ENCODE measurements at regions not wholly inside any gene's neighbourhood (a gene's known extent, or its start where the extent isn't known, plus 50 kb on each side); places are given as distances from the start of the nearest gene placed in this dataset.

DNA sequence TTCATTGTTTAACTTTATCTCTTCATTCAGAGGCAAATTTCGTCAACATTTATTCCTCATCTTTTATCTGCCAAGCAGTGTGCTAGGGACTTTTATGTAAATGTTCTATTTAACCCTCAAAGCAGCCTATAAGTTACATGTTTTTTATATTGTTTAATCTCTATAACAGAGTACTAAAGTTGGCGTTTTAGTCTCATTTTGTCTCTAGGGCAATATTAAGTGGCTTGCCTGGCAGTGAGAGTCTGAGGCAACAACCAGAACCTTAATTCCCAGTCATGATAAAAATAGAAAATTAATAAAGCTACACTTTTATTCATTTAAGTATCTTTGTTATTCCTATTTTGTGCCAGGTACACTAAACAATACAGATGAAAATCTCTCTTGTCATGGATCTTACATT lies 994.3 kb upstream of the ADGRL2 start:
- H3K9me3 ChIP-seq: no peaks in the 10 kb centered on the region
- TF ChIP-seq, protein P1, sequence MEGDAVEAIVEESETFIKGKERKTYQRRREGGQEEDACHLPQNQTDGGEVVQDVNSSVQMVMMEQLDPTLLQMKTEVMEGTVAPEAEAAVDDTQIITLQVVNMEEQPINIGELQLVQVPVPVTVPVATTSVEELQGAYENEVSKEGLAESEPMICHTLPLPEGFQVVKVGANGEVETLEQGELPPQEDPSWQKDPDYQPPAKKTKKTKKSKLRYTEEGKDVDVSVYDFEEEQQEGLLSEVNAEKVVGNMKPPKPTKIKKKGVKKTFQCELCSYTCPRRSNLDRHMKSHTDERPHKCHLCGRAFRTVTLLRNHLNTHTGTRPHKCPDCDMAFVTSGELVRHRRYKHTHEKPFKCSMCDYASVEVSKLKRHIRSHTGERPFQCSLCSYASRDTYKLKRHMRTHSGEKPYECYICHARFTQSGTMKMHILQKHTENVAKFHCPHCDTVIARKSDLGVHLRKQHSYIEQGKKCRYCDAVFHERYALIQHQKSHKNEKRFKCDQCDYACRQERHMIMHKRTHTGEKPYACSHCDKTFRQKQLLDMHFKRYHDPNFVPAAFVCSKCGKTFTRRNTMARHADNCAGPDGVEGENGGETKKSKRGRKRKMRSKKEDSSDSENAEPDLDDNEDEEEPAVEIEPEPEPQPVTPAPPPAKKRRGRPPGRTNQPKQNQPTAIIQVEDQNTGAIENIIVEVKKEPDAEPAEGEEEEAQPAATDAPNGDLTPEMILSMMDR (IDR thresholded peaks at IDR 0.05): no peak
- no peak for TF ChIP-seq POLR2A (IDR thresholded peaks at IDR 0.05)
- intact Hi-C loops (cut with DNase I): no loop called here
- 72 to 73% methylated on average over 2 of the region's 2 CpGs for WGBS, 2 donors
- H3K4me3 ChIP-seq: no peak overlapping the region
- no peaks in the 10 kb centered on the region for H3K4me1 ChIP-seq
- no peak for DNase-seq
- H3K27me3 ChIP-seq: no peaks in the 10 kb centered on the region
- H3K27ac ChIP-seq: no peak overlapping the region
- H3K36me3 ChIP-seq: no peaks in the 10 kb centered on the region

DNA sequence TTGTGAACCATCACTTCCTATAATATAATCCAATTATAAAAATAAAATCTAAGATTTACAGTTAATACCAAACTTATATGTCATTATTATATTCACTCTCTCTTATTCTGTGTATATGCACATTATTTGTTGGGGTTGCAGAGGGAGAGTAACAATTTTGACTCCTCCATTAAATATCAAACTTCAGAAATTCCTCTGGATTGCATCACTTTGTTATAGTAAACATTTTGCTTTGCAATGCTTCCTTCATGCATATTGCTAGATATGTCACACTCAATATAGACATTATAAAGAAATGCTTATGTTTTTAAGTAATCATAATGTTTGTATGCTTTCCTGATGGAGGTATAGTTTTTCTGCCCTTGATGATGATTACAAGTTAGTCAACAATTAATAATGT lies 999.0 kb upstream of the ADGRL2 start:
- Histone ChIP-seq H3K4me3 (no peak overlapping the region), H3K27ac (no peak overlapping the region), H3K27me3 (no peaks in the 10 kb centered on the region), H3K9me3 (no peaks in the 10 kb centered on the region), H3K4me1 (no peaks in the 10 kb centered on the region), H3K36me3 (no peaks in the 10 kb centered on the region)
- TF ChIP-seq, protein P1 (IDR thresholded peaks at IDR 0.05): no peak
- no peak for TF ChIP-seq POLR2A (IDR thresholded peaks at IDR 0.05)
- intact Hi-C loops (cut with DNase I): no loop called here
- no peak for DNase-seq

DNA sequence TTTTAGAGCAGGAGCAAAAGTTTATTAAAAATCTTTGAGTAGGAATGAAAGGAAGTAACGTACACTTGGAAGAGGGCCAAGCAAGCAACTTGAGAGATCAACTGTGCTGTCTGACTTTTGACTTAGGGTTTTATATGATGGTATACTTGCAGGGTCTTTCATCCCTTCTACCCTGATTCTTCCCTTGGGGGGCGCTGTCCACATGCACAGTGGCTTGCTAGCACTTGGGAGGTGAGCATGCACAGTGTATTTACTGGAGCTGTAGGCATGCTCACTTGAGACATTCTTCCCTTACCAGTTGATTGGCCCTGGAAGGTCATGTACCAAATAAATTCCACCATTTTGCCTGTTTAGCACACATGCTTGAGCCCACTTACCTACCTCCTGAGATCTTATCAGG lies 1001.3 kb upstream of the ADGRL2 start:
- 16 to 38% methylated on average over 2 of the region's 2 CpGs for WGBS, 2 donors
- no peaks in the 10 kb centered on the region for H3K36me3 ChIP-seq
- H3K4me1 ChIP-seq: no peaks in the 10 kb centered on the region
- H3K27me3 ChIP-seq: no peaks in the 10 kb centered on the region
- no peak overlapping the region for H3K27ac ChIP-seq
- no peak for DNase-seq
- no peaks in the 10 kb centered on the region for H3K9me3 ChIP-seq
- H3K4me3 ChIP-seq: no peak overlapping the region
- intact Hi-C loops (cut with DNase I): no loop called here
- no peak for TF ChIP-seq POLR2A (IDR thresholded peaks at IDR 0.05)
- TF ChIP-seq, protein P1 (IDR thresholded peaks at IDR 0.05): no peak

DNA sequence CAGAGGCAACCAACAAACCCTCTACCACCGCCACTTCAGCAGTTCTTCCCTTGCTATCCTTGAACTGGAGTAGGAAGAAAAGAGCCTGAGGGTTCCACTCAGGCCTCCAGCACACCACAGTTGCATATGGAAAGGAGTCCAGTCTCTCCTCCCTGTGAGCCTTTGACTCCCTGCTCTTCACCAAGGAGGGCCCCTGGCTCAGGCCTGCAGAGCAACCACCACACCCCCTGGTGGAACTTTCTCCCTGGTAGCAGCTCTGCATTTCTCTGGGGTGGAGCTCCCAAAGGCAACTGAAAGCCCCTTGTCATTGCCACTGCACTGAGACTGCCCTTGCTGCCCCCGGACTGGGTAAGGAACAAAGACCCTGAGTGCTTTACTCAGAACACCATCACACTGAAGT lies 1021.5 kb upstream of the ADGRL2 start:
- intact Hi-C loops (cut with DNase I): no loop called here
- WGBS, 2 donors: 57 to 100% methylated on average over 1 of the region's 2 CpGs

DNA sequence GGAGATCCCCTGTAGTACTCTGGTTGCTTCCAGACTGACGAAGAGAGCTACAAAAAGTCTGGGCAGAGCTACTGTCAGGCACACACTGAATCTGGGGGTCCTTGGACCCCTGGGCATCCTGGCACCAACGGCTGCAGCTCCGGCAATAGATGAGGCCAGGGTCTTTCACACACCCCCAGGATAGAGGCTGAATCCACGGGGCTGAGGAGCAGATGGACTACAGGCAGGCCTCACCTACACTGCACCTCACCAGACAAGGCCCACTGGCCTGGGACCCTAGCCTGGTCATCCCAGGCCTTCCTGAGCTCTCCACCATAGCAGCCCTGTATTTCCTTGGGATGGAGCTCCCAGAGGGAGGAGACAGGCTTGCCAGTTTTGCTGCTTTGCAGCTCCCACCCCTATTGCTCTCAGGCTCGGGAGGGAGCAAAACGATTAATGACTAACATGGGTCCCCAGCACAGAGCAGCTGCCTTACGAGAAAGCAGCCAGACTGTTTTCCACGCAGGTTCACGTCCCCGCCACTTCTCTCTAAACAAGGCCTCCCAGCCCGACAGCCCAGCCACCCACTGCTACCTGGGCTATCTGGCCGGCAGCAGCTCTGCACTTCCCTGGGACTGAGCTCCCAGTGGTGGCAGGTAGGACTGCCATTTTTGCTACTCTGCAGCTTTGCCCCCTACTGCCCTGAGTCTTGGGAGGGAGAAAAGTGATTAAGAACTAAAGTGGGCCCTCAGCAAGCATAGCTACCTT lies 1022.5 kb upstream of the ADGRL2 start:
- WGBS, 2 donors: 98% methylated on average over 8 of the region's 12 CpGs; no CpG with 5 or more reads in 1 of the 2 donors
- no peaks in the 10 kb centered on the region for H3K4me1 ChIP-seq
- H3K36me3 ChIP-seq: no peaks in the 10 kb centered on the region
- no peak for TF ChIP-seq POLR2A (IDR thresholded peaks at IDR 0.05)
- TF ChIP-seq, protein P1 (IDR thresholded peaks at IDR 0.05): no peak
- no peaks in the 10 kb centered on the region for H3K9me3 ChIP-seq
- no peak overlapping the region for H3K4me3 ChIP-seq
- no peak overlapping the region for H3K27ac ChIP-seq
- no peak for DNase-seq
- intact Hi-C loops (cut with DNase I): no loop called here
- no peaks in the 10 kb centered on the region for H3K27me3 ChIP-seq

More for the DNA sequence above, 1021.5 kb upstream of the ADGRL2 start:
- H3K4me3 ChIP-seq: no peak overlapping the region
- no peaks in the 10 kb centered on the region for H3K27me3 ChIP-seq
- no peak for DNase-seq
- H3K4me1 ChIP-seq: no peaks in the 10 kb centered on the region
- no peaks in the 10 kb centered on the region for H3K9me3 ChIP-seq
- H3K36me3 ChIP-seq: no peaks in the 10 kb centered on the region
- TF ChIP-seq, protein P1 (IDR thresholded peaks at IDR 0.05): no peak
- no peak for TF ChIP-seq POLR2A (IDR thresholded peaks at IDR 0.05)
- no peak overlapping the region for H3K27ac ChIP-seq
